Neural cell (in vitro differentiated cells): ENCODE measurements at regions not wholly inside any gene's neighbourhood (a gene's known extent, or its start where the extent isn't known, plus 50 kb on each side); places are given as distances from the start of the nearest gene placed in this dataset.

Experiments
- EP300 ChIP-seq: fragments of 450-650 bp; conservative IDR thresholded peaks from 2 replicates; pipeline ENCODE4 v1.6.1; 2014; ENCODE audit warnings: antibody characterized with exemption, mild to moderate bottlenecking, moderate library complexity; ENCODE audit not compliant: poor library complexity, severe bottlenecking
- EZH2 ChIP-seq: fragments of 200-600, 300-800 bp; shearing (Covaris generic), sonication (generic); IDR thresholded peaks from 2 replicates; pipeline ENCODE4 v1.6.1; 2014; ENCODE audit warnings: antibody characterized with exemption, low read length, borderline replicate concordance, mild to moderate bottlenecking; ENCODE audit not compliant: insufficient read depth, poor library complexity, severe bottlenecking
- POLR2AphosphoS5 ChIP-seq: IDR thresholded peaks from 2 replicates; pipeline ENCODE4 v1.6.1; 2012
- RAD21 ChIP-seq: fragments of 450-650 bp; conservative IDR thresholded peaks from 2 replicates; pipeline ENCODE4 v1.6.1; 2014; ENCODE audit warnings: antibody characterized with exemption, mild to moderate bottlenecking, moderate library complexity
- TAF1 ChIP-seq: IDR thresholded peaks from 2 replicates; pipeline ENCODE4 v1.6.1; 2012; ENCODE audit warnings: low read depth
- TF ChIP-seq, protein P1 (sequence below): fragments of 450-650 bp; IDR thresholded peaks from 2 replicates; pipeline ENCODE4 v1.5.1; 2014; ENCODE audit warnings: antibody characterized with exemption, mild to moderate bottlenecking, moderate library complexity; ENCODE audit not compliant: poor library complexity, severe bottlenecking
- TF ChIP-seq, protein P2 (sequence below): IDR thresholded peaks from 2 replicates; pipeline ENCODE4 v1.6.1; 2012; ENCODE audit warnings: borderline replicate concordance

DNA sequence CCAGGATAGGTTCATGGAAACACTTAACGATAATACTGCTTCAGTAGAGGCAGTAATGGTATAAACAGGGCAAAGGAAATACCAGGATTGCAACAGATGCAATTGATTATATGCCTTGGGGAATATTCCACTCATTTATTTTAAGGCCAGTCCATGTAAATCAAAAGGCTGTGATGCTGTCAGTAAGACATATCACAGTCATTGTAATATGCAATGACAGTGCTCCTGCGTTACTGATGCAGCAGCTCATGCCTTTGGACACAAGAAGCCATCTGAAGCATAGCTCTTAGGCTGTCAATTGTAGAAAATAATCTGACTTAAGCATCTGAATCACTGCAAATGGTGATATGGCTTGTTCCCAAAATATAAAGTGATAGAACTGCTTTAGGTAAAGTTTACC lies 674.8 kb downstream of the TMTC2 start:
- peak; percentile 55 for TF ChIP-seq POLR2AphosphoS5
- TF ChIP-seq, protein P1, sequence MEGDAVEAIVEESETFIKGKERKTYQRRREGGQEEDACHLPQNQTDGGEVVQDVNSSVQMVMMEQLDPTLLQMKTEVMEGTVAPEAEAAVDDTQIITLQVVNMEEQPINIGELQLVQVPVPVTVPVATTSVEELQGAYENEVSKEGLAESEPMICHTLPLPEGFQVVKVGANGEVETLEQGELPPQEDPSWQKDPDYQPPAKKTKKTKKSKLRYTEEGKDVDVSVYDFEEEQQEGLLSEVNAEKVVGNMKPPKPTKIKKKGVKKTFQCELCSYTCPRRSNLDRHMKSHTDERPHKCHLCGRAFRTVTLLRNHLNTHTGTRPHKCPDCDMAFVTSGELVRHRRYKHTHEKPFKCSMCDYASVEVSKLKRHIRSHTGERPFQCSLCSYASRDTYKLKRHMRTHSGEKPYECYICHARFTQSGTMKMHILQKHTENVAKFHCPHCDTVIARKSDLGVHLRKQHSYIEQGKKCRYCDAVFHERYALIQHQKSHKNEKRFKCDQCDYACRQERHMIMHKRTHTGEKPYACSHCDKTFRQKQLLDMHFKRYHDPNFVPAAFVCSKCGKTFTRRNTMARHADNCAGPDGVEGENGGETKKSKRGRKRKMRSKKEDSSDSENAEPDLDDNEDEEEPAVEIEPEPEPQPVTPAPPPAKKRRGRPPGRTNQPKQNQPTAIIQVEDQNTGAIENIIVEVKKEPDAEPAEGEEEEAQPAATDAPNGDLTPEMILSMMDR = no peak
- TF ChIP-seq EP300 = peak; percentile 65
- TF ChIP-seq EZH2 = no peak
- TF ChIP-seq RAD21 = no peak
- TF ChIP-seq, protein P2, sequence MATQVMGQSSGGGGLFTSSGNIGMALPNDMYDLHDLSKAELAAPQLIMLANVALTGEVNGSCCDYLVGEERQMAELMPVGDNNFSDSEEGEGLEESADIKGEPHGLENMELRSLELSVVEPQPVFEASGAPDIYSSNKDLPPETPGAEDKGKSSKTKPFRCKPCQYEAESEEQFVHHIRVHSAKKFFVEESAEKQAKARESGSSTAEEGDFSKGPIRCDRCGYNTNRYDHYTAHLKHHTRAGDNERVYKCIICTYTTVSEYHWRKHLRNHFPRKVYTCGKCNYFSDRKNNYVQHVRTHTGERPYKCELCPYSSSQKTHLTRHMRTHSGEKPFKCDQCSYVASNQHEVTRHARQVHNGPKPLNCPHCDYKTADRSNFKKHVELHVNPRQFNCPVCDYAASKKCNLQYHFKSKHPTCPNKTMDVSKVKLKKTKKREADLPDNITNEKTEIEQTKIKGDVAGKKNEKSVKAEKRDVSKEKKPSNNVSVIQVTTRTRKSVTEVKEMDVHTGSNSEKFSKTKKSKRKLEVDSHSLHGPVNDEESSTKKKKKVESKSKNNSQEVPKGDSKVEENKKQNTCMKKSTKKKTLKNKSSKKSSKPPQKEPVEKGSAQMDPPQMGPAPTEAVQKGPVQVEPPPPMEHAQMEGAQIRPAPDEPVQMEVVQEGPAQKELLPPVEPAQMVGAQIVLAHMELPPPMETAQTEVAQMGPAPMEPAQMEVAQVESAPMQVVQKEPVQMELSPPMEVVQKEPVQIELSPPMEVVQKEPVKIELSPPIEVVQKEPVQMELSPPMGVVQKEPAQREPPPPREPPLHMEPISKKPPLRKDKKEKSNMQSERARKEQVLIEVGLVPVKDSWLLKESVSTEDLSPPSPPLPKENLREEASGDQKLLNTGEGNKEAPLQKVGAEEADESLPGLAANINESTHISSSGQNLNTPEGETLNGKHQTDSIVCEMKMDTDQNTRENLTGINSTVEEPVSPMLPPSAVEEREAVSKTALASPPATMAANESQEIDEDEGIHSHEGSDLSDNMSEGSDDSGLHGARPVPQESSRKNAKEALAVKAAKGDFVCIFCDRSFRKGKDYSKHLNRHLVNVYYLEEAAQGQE = no peak
- no peak for TF ChIP-seq TAF1
